Activated T-helper 2 cell treated with anti-CD3 and anti-CD28 coated beads, Interferon-gamma antibody, Interleukin-2, Interleukin-4, amounts not matched to agents 10 μg/mL and 5 μg/mL and 100 μg/mL, durations not matched to agents 14 hours and 24 hours and 36 hours (primary cell): ENCODE measurements at regions not wholly inside any gene's neighbourhood (a gene's known extent, or its start where the extent isn't known, plus 50 kb on each side); places are given as distances from the start of the nearest gene placed in this dataset.
A peak's percentile ranks its signal among the peaks of the same experiment; 100 is the strongest.

ENCODE experiments used
- DNase-seq: peaks from one replicate; pipeline ENCODE4 v3.0.0; 2021; ENCODE audit warnings: low spot score
- H3K27ac Mint-ChIP-seq: one replicate; pipeline ENCODE4 v1.8.0; 2021; ENCODE audit warnings: mixed read lengths
- H3K27me3 Mint-ChIP-seq: one replicate; pipeline ENCODE4 v1.8.0; 2021; ENCODE audit warnings: low read depth, mixed read lengths
- H3K36me3 Mint-ChIP-seq: one replicate; pipeline ENCODE4 v1.8.0; 2021; ENCODE audit warnings: low read depth, mixed read lengths
- H3K4me1 Mint-ChIP-seq: one replicate; pipeline ENCODE4 v1.8.0; 2021; ENCODE audit warnings: low read depth, mixed read lengths
- H3K4me3 Mint-ChIP-seq: one replicate; pipeline ENCODE4 v1.8.0; 2021; ENCODE audit warnings: low read depth, mild to moderate bottlenecking, moderate library complexity, mixed read lengths
- H3K9me3 Mint-ChIP-seq: one replicate; pipeline ENCODE4 v1.8.0; 2021; ENCODE audit warnings: mixed read lengths
- intact Hi-C: fragments of 100-400 bp; cut with micrococcal nuclease; formaldehyde crosslinking; loops from one replicate; pipeline ENCODE4 v1.15.1; 2023

DNA sequence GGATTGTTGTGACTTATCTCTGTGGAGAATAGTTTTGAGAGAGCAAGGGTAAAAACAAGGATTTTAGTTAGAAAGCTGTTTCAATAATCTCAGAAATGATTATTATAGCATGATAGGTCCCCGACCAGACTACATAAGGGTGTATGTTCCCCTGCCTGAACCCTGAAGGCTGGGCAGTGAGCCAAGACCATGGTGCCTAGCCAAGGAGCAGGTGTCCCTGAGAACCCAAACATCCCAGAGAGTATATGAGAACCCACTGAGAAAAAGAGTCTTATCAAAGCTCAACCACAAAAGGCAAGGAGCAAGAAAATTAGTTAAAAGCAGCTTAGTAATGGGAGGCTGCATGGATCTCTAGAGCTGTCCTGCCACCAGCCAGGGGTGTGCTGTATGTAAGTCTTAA lies 94.9 kb upstream of the UNC5C start:
- no peak overlapping the region for H3K4me3 Mint-ChIP-seq
- no peak for DNase-seq
- H3K36me3 Mint-ChIP-seq, result no peaks in the 10 kb centered on the region
- H3K4me1 Mint-ChIP-seq, result peaks cover 9% of the 10 kb centered on the region
- no peaks in the 10 kb centered on the region for H3K9me3 Mint-ChIP-seq
- no peak overlapping the region for H3K27ac Mint-ChIP-seq
- intact Hi-C loops, result no loop called here
- no peaks in the 10 kb centered on the region for H3K27me3 Mint-ChIP-seq

- Mint-ChIP-seq H3K36me3 (no peaks in the 10 kb centered on the region), H3K9me3 (no peaks in the 10 kb centered on the region), H3K27me3 (no peaks in the 10 kb centered on the region), H3K27ac (no peak overlapping the region), H3K4me3 (no peak overlapping the region), H3K4me1 (peaks cover 11% of the 10 kb centered on the region)
- no peak for DNase-seq
- intact Hi-C loops, result no loop called here
Observed at GRCh38 chr4:95641571-95641970, 92.8 kb upstream of the UNC5C start.

DNA sequence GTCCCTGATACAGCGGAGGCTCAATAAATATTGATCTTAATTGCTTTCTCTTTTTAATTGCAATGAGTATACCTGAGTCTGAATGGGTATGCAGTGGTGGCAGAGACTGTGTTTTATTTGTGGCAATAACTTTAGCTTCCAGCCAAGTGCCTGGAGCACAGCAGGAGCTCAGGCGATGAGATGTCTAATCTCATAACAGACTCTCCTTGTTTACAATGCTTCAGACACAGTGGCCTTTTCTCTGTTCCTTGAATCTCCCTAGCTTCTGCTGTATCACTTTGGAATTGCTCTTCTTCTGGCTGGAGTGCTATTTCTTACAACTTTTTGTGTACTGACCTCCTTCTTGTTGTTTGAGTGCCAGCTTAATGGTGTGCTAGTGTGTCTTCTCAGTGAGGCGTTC lies 91.5 kb upstream of the UNC5C start:
- no peak for DNase-seq
- peaks cover 11% of the 10 kb centered on the region for H3K4me1 Mint-ChIP-seq
- no peaks in the 10 kb centered on the region for H3K9me3 Mint-ChIP-seq
- no peaks in the 10 kb centered on the region for H3K36me3 Mint-ChIP-seq
- H3K27ac Mint-ChIP-seq, result no peak overlapping the region
- H3K4me3 Mint-ChIP-seq, result no peak overlapping the region
- no peaks in the 10 kb centered on the region for H3K27me3 Mint-ChIP-seq
- intact Hi-C loops, result no loop called here

DNA sequence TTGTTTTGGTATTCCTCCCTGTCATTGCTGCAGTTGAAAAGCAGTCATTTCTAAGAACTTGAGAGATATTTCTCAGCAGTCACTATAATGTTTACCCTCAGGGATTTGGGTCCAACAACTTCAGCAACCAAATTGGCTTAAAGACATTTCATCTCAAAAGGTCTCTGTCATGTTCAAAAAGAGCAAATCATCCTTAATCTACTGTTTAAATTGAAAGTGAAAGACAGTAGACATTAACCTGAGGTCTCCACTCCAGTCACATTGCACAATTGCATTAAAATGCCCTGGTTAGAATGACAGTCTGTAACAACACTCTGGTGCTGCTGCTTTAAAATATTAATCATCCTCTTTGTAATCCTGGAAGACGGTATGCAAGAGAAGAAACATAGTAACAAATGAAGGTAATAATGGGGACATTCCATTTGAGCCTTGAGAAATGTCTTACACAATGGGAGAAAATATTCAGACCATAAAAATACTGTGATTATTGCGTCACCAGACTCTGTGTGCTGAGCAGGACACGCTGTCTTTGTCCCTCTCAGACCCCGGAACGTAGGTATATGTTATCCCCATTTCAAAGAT lies 90.2 kb upstream of the UNC5C start:
- no peak for DNase-seq
- peak overlapping the region; percentile 12 for H3K27ac Mint-ChIP-seq
- intact Hi-C loops, result no loop called here
- no peaks in the 10 kb centered on the region for H3K9me3 Mint-ChIP-seq
- peak overlapping the region; percentile 30 for H3K4me3 Mint-ChIP-seq
- H3K4me1 Mint-ChIP-seq, result peaks cover 11% of the 10 kb centered on the region
- H3K36me3 Mint-ChIP-seq, result no peaks in the 10 kb centered on the region
- no peaks in the 10 kb centered on the region for H3K27me3 Mint-ChIP-seq

DNA sequence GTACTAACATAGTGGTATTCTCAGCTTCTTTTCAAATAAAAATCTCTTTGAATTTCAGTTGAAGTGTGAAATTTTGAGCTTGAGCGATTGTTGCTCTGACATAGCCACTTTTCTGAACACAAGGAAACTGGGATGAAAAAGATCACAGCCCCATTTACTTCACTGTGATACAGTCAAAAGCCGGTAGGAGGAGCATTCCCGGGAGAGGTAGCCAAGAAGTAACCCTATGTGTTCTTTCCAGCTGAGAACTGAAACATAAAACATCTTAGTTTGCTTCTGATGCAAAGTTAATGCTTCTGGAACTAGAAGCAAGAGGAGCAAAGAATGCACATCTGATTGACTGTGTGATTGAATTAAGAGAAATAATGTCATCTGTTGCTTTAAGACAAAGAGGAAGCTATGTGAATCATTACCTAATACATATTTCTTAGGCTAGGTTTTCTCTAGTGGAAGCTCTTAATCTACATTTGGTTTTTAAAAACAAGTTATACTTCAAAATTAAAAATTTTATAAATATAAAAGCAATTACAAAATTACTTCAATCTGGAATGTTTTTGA lies 88.3 kb upstream of the UNC5C start:
- Mint-ChIP-seq H3K4me1 (peaks cover 11% of the 10 kb centered on the region), H3K36me3 (no peaks in the 10 kb centered on the region), H3K4me3 (no peak overlapping the region), H3K27me3 (peaks cover 3% of the 10 kb centered on the region), H3K9me3 (no peaks in the 10 kb centered on the region), H3K27ac (no peak overlapping the region)
- intact Hi-C loops, result no loop called here
- DNase-seq, result no peak

GRCh38 chr4:95636061-95636460 lies 87.3 kb upstream of the UNC5C start:
- no peaks in the 10 kb centered on the region for H3K36me3 Mint-ChIP-seq

DNA sequence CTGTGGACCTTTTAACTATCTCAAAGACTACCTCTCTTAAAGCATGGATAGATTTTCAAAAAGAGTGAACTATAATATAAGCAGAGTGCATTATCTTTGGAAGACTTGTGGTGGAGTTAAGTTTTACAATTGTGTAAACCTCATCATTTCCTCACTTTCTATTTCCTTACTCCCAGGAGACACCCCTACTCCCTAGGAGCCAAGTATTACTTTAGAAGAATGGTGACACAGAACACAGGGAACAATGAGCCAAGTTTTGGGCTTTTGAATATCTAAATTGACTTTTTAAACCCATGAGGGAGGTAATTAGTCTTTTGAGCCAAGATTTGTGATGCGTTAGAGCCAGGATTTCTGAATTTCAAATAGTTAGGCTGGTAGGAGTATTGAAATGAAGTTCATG lies 78.9 kb upstream of the UNC5C start:
- peaks cover 4% of the 10 kb centered on the region for H3K27me3 Mint-ChIP-seq
- H3K4me1 Mint-ChIP-seq, result no peaks in the 10 kb centered on the region
- H3K27ac Mint-ChIP-seq, result no peak overlapping the region
- H3K36me3 Mint-ChIP-seq, result no peaks in the 10 kb centered on the region
- intact Hi-C loops, result no loop called here
- no peak for DNase-seq
- no peak overlapping the region for H3K4me3 Mint-ChIP-seq
- H3K9me3 Mint-ChIP-seq, result no peaks in the 10 kb centered on the region

More at GRCh38 chr4:95636061-95636460, 87.3 kb upstream of the UNC5C start:
- Mint-ChIP-seq H3K4me1 (peaks cover 11% of the 10 kb centered on the region), H3K27me3 (peaks cover 3% of the 10 kb centered on the region), H3K27ac (no peak overlapping the region), H3K4me3 (no peak overlapping the region), H3K9me3 (no peaks in the 10 kb centered on the region)
- DNase-seq, result no peak
- intact Hi-C loops, result no loop called here

- intact Hi-C loops, result no loop called here
Observed at GRCh38 chr4:95627024-95627605, 78.3 kb upstream of the UNC5C start.

DNA sequence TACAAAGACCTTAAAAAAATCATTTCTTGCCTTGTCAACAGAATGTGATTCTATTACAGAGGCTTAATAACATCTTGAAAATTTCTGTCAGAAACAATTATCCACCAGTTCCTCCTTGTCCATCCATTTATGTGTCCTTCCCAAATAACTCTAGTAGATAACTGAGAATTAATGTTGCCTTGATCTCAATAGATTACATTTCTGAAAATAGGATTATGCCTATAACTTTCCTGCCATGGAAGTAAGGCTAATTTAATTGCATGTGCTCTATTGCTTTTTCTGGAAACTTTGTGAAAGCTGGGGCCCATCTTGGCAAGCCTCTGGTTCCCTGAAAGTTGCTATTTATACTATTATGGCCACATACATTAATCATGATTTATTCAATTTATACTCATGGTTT lies 76.2 kb upstream of the UNC5C start:
- intact Hi-C loops, result no loop called here
- Mint-ChIP-seq H3K9me3 (no peaks in the 10 kb centered on the region), H3K27me3 (peaks cover 4% of the 10 kb centered on the region), H3K4me1 (no peaks in the 10 kb centered on the region), H3K27ac (no peak overlapping the region), H3K4me3 (no peak overlapping the region), H3K36me3 (no peaks in the 10 kb centered on the region)
- no peak for DNase-seq

More at GRCh38 chr4:95627024-95627605, 78.3 kb upstream of the UNC5C start:
- Mint-ChIP-seq H3K4me3 (no peak overlapping the region), H3K36me3 (no peaks in the 10 kb centered on the region), H3K27me3 (peaks cover 4% of the 10 kb centered on the region), H3K4me1 (no peaks in the 10 kb centered on the region), H3K27ac (no peak overlapping the region), H3K9me3 (no peaks in the 10 kb centered on the region)
- DNase-seq, result no peak

DNA sequence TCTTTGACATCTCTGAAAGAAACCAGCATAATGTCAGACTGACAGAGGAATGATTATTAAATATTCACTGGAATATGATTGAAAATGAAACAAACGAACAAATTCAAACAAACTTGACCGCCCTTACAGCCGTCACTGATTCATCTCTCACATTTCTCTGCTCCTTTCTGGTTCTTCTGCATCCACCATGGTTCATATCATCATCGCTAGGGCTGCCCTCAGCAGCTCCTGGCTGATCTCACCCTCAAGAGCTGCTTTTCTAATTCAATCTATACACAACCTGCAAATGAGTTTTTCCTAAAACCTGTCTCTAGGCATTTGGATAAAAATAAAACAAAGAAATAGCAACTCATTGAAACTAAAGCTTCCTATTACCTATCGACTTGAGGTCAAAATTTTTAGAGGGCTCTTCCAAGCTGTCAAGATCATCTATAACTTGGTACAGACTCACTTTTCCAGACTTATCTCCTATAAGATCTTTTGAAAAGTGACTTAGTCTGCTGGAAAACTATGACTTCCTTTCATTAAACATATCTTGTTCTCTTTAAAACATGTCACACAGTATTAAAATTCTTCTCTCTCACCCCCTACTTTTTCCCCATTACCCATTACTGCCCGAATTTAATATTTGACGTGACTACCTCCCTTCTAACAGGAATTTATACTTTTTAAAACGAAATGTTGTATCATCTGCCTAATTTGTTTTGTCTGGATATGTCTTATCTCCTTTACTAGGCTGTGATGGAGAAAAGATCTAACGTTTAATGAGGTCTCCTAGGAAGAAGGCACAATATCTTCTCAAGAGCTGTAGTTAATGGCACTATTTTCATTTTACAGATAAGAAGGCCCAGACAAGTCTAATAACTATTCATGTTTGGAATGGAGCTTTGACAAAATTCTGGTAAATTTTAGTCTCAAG lies 71.0 kb upstream of the UNC5C start:
- no peak overlapping the region for H3K4me3 Mint-ChIP-seq

GRCh38 chr4:95614684-95615205 lies 66.0 kb upstream of the UNC5C start:
- peaks cover 5% of the 10 kb centered on the region for H3K27me3 Mint-ChIP-seq
- no peaks in the 10 kb centered on the region for H3K4me1 Mint-ChIP-seq
- H3K4me3 Mint-ChIP-seq, result no peak overlapping the region
- no peaks in the 10 kb centered on the region for H3K36me3 Mint-ChIP-seq
- DNase-seq, result no peak
- no peaks in the 10 kb centered on the region for H3K9me3 Mint-ChIP-seq
- H3K27ac Mint-ChIP-seq, result no peak overlapping the region
- intact Hi-C loops, result no loop called here

More for the DNA sequence above, 71.0 kb upstream of the UNC5C start:
- Mint-ChIP-seq H3K27me3 (peaks cover 3% of the 10 kb centered on the region), H3K27ac (no peak overlapping the region), H3K36me3 (no peaks in the 10 kb centered on the region), H3K4me1 (no peaks in the 10 kb centered on the region), H3K9me3 (no peaks in the 10 kb centered on the region)
- intact Hi-C loops, result no loop called here
- DNase-seq, result no peak

DNA sequence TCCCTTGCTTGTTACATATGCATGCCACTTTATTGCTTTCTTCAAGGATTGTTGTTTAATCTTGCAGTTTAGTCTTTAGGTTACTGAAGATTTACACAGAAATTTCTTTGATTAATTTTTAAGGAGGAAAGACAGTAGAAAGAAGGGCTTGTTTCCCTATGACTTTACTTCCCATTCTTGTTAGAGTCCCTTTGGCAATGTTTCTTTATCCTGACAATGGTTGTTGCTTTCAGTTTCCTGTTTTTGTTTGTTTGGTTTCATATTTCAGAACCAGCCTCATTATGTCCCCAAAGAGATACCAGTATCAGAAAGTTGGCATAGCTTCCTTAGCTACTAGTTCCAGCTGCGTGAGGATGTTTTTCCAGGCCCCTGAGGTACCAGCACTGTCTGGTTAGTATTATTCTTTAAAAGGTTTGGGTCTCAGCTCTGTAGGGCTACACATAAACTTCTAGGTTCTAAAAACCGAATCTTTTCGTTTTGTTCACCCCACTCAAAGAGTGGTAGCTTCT lies 61.3 kb upstream of the UNC5C start:
- Mint-ChIP-seq H3K4me3 (no peak overlapping the region), H3K36me3 (no peaks in the 10 kb centered on the region), H3K27ac (no peak overlapping the region), H3K9me3 (no peaks in the 10 kb centered on the region), H3K27me3 (peaks cover 7% of the 10 kb centered on the region), H3K4me1 (peaks cover 3% of the 10 kb centered on the region)
- intact Hi-C loops, result no loop called here
- DNase-seq, result no peak
